ENCODE measurements at regions not wholly inside any gene's neighbourhood (a gene's known extent, or its start where the extent isn't known, plus 50 kb on each side); places are given as distances from the start of the nearest gene placed in this dataset.
"Not testable (repeated sequence)": the region's sequence is repeated elsewhere in the genome, so short reads cannot be mapped to it uniquely, and the experiment has no call there.

DNA sequence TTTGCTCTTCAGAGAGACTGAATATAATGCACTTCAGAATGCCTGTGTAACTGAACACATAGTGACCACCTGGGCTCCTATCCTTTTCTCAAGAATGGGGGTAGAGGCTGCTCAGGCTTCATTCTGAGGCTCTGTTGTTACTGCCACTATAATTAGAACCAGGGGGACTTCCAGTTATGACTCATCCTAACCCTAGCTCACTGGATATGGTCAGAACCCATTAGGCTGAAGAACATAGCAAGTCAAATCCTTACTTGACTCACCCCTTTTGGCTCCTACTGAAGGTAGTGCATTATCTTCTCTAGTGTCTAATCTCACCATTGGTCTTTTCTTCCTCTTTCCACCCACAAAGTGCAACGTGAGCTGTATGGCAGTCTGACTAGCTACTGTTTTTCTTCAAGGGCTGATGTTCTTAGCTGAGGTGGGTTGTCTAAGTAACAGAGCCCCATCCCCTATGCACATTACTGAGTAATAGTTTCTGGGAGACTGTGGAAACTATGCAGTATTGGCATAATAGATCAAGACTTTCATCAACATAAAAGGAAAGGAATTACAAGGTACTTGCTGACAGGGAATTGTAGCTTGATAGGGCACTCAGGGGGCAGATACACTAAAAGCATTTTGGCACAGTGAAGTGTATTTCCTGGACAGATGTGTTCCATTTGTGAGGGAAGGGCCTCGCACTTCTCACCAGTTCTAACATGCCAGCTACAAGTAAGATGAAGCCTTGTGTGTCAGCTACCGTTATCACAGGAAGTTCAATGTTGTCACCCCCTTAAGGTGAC lies 431.0 kb upstream of the MEF2C start:
- peak in 2 of 6 donors; percentile 10 to 42 for DNase-seq (ENCODE audit: low read depth in 4 of 6, low spot score in 6 of 6)
- Histone ChIP-seq H3K9me3 (ENCODE audit: control insufficient read depth, insufficient read depth, low read length) (no peaks in the 10 kb centered on the region), H3K4me3 (ENCODE audit: low read depth, low read length) (no peak overlapping the region), H3K27ac (ENCODE audit: low read depth, low read length) (no peak overlapping the region), H3K27me3 (ENCODE audit: control insufficient read depth, insufficient read depth, low read length) (no peaks in the 10 kb centered on the region), H3K4me1 (ENCODE audit: control insufficient read depth, insufficient read depth, low read length) (no peaks in the 10 kb centered on the region), H3K36me3 (ENCODE audit: control insufficient read depth, insufficient read depth, low read length) (no peaks in the 10 kb centered on the region)
- WGBS (ENCODE audit: insufficient coverage), result no CpG with 5 or more reads among the region's 3 CpGs

GRCh38 chr5:89313044-89313443 lies 430.1 kb upstream of the MEF2C start:
- 35% methylated on average over 2 of the region's 2 CpGs for WGBS (ENCODE audit: insufficient coverage)
- no peak overlapping the region for H3K4me3 ChIP-seq (ENCODE audit: low read depth, low read length)
- no peak overlapping the region for H3K27ac ChIP-seq (ENCODE audit: low read depth, low read length)
- no peaks in the 10 kb centered on the region for H3K27me3 ChIP-seq (ENCODE audit: control insufficient read depth, insufficient read depth, low read length)
- H3K9me3 ChIP-seq (ENCODE audit: control insufficient read depth, insufficient read depth, low read length), result no peaks in the 10 kb centered on the region
- H3K4me1 ChIP-seq (ENCODE audit: control insufficient read depth, insufficient read depth, low read length), result no peaks in the 10 kb centered on the region
- no peaks in the 10 kb centered on the region for H3K36me3 ChIP-seq (ENCODE audit: control insufficient read depth, insufficient read depth, low read length)
- DNase-seq (ENCODE audit: low read depth in 4 of 6, low spot score in 6 of 6), result no peak

DNA sequence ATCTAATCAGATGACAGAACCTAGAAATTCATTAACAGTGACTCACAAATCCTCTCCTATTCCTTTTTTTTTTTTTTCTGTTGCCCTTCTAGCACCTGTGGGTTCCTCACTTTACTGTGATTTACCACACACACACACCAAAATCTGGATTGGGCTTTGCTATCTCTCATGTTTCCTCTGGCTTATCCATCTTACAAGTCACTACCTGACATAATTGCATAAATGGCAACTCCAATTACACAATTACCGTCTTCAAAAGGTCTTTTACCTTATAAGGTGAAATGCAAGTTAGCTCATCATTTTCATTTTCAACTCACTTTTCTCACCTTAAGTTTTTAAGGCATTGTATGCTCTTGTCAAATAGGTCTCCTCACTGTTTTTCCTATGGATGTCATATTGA lies 426.3 kb upstream of the MEF2C start:
- H3K4me1 ChIP-seq (ENCODE audit: control insufficient read depth, insufficient read depth, low read length), result no peaks in the 10 kb centered on the region
- H3K27me3 ChIP-seq (ENCODE audit: control insufficient read depth, insufficient read depth, low read length), result no peaks in the 10 kb centered on the region
- no peaks in the 10 kb centered on the region for H3K36me3 ChIP-seq (ENCODE audit: control insufficient read depth, insufficient read depth, low read length)
- H3K9me3 ChIP-seq (ENCODE audit: control insufficient read depth, insufficient read depth, low read length), result no peaks in the 10 kb centered on the region
- H3K4me3 ChIP-seq (ENCODE audit: low read depth, low read length), result no peak overlapping the region
- no CpG with 5 or more reads among the region's 1 CpG for WGBS (ENCODE audit: insufficient coverage)
- DNase-seq (ENCODE audit: low read depth in 4 of 6, low spot score in 6 of 6), result no peak
- no peak overlapping the region for H3K27ac ChIP-seq (ENCODE audit: low read depth, low read length)

DNA sequence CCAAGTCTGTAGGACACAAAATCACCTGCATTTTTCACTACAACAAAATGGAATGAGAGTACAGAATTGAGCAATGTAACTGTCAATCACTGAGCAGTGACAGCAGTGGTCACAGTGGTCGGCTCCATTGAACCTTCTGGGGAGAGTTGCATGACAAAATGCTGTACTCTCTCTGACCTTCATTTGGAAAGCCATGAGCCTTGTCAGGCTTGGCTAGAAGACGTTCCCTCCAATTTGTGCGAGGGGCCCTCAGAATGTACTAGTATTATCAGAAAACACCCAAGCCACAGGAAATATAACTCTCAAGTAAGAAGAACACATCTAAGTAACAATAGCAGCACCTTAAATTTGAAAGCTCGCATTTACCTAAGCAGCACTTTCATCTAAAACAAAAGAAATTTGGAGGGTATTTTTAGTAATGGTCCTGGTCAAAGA lies 425.6 kb upstream of the MEF2C start:
- WGBS (ENCODE audit: insufficient coverage), result 68% methylated on average over 3 of the region's 4 CpGs
- Histone ChIP-seq H3K4me1 (ENCODE audit: control insufficient read depth, insufficient read depth, low read length) (no peaks in the 10 kb centered on the region), H3K27me3 (ENCODE audit: control insufficient read depth, insufficient read depth, low read length) (no peaks in the 10 kb centered on the region), H3K27ac (ENCODE audit: low read depth, low read length) (no peak overlapping the region), H3K4me3 (ENCODE audit: low read depth, low read length) (no peak overlapping the region), H3K9me3 (ENCODE audit: control insufficient read depth, insufficient read depth, low read length) (no peaks in the 10 kb centered on the region), H3K36me3 (ENCODE audit: control insufficient read depth, insufficient read depth, low read length) (no peaks in the 10 kb centered on the region)
- DNase-seq (ENCODE audit: low read depth in 4 of 6, low spot score in 6 of 6), result no peak

DNA sequence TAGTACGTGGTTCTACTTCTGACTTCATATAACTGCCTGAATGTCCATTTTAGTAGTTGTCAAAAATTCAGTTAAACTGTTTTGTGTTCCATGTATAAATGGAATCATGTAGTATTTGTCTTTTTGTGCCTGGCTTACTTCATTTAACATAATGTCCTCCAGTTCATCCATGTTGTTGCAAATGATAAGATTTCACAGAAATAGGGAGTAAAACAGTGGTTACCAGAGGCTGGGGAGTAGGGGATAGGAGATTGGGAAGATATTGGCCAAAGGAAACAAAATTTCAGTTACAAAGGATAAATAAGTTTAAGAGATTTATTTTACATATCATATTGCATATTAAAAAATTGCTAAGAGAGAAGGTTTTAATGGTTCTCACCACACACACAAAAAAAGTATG lies 425.0 kb upstream of the MEF2C start:
- Histone ChIP-seq H3K4me1 (ENCODE audit: control insufficient read depth, insufficient read depth, low read length) (no peaks in the 10 kb centered on the region), H3K27me3 (ENCODE audit: control insufficient read depth, insufficient read depth, low read length) (no peaks in the 10 kb centered on the region), H3K4me3 (ENCODE audit: low read depth, low read length) (no peak overlapping the region), H3K27ac (ENCODE audit: low read depth, low read length) (no peak overlapping the region), H3K9me3 (ENCODE audit: control insufficient read depth, insufficient read depth, low read length) (no peaks in the 10 kb centered on the region), H3K36me3 (ENCODE audit: control insufficient read depth, insufficient read depth, low read length) (no peaks in the 10 kb centered on the region)
- DNase-seq (ENCODE audit: low read depth in 4 of 6, low spot score in 6 of 6), result no peak
- no CpG with 5 or more reads among the region's 1 CpG for WGBS (ENCODE audit: insufficient coverage)

- not testable (repeated sequence) for H3K36me3 ChIP-seq (ENCODE audit: control insufficient read depth, insufficient read depth, low read length); H3K27me3 ChIP-seq (ENCODE audit: control insufficient read depth, insufficient read depth, low read length); H3K4me3 ChIP-seq (ENCODE audit: low read depth, low read length); DNase-seq (ENCODE audit: low read depth in 4 of 6, low spot score in 6 of 6); H3K9me3 ChIP-seq (ENCODE audit: control insufficient read depth, insufficient read depth, low read length); H3K4me1 ChIP-seq (ENCODE audit: control insufficient read depth, insufficient read depth, low read length); H3K27ac ChIP-seq (ENCODE audit: low read depth, low read length)
- no CpG with 5 or more reads among the region's 2 CpGs for WGBS (ENCODE audit: insufficient coverage)
These were observed 424.2 kb upstream of the MEF2C start for GRCh38 chr5:89307141-89307540.

- Histone ChIP-seq H3K27ac (ENCODE audit: low read depth, low read length) (no peak overlapping the region), H3K4me3 (ENCODE audit: low read depth, low read length) (no peak overlapping the region)
These were observed 420.1 kb upstream of the MEF2C start for GRCh38 chr5:89303033-89303480.

GRCh38 chr5:89302102-89302891 lies 419.3 kb upstream of the MEF2C start:
- WGBS (ENCODE audit: insufficient coverage), result 90% methylated on average over 3 of the region's 5 CpGs
- no peak for DNase-seq (ENCODE audit: low read depth in 4 of 6, low spot score in 6 of 6)
- Histone ChIP-seq H3K4me1 (ENCODE audit: control insufficient read depth, insufficient read depth, low read length) (no peaks in the 10 kb centered on the region), H3K9me3 (ENCODE audit: control insufficient read depth, insufficient read depth, low read length) (no peaks in the 10 kb centered on the region), H3K4me3 (ENCODE audit: low read depth, low read length) (no peak overlapping the region), H3K27ac (ENCODE audit: low read depth, low read length) (no peak overlapping the region), H3K27me3 (ENCODE audit: control insufficient read depth, insufficient read depth, low read length) (no peaks in the 10 kb centered on the region), H3K36me3 (ENCODE audit: control insufficient read depth, insufficient read depth, low read length) (no peaks in the 10 kb centered on the region)

More at GRCh38 chr5:89303033-89303480, 420.1 kb upstream of the MEF2C start:
- no peaks in the 10 kb centered on the region for H3K36me3 ChIP-seq (ENCODE audit: control insufficient read depth, insufficient read depth, low read length)
- no peaks in the 10 kb centered on the region for H3K4me1 ChIP-seq (ENCODE audit: control insufficient read depth, insufficient read depth, low read length)
- H3K9me3 ChIP-seq (ENCODE audit: control insufficient read depth, insufficient read depth, low read length), result no peaks in the 10 kb centered on the region
- no peak for DNase-seq (ENCODE audit: low read depth in 4 of 6, low spot score in 6 of 6)
- no peaks in the 10 kb centered on the region for H3K27me3 ChIP-seq (ENCODE audit: control insufficient read depth, insufficient read depth, low read length)
- no CpG with 5 or more reads among the region's 4 CpGs for WGBS (ENCODE audit: insufficient coverage)

GRCh38 chr5:89301321-89302025 lies 418.5 kb upstream of the MEF2C start:
- no peak for DNase-seq (ENCODE audit: low read depth in 4 of 6, low spot score in 6 of 6)
- no peaks in the 10 kb centered on the region for H3K36me3 ChIP-seq (ENCODE audit: control insufficient read depth, insufficient read depth, low read length)
- 81% methylated on average over 2 of the region's 6 CpGs for WGBS (ENCODE audit: insufficient coverage)
- H3K4me3 ChIP-seq (ENCODE audit: low read depth, low read length), result no peak overlapping the region
- no peaks in the 10 kb centered on the region for H3K27me3 ChIP-seq (ENCODE audit: control insufficient read depth, insufficient read depth, low read length)
- H3K9me3 ChIP-seq (ENCODE audit: control insufficient read depth, insufficient read depth, low read length), result no peaks in the 10 kb centered on the region
- H3K4me1 ChIP-seq (ENCODE audit: control insufficient read depth, insufficient read depth, low read length), result no peaks in the 10 kb centered on the region
- H3K27ac ChIP-seq (ENCODE audit: low read depth, low read length), result no peak overlapping the region
